SK-N-SH treated with all-trans-retinoic acid at 6 μM for 48 hours (cell line): ENCODE measurements at regions not wholly inside any gene's neighbourhood (a gene's known extent, or its start where the extent isn't known, plus 50 kb on each side); places are given as distances from the start of the nearest gene placed in this dataset.

ENCODE experiments used
- BACH2 ChIP-seq: fragments of 250-450 bp; sonication (Bioruptor Pico); IDR thresholded peaks from 2 replicates; pipeline ENCODE4 v1.9.0; 2021; ENCODE audit warnings: mild to moderate bottlenecking, borderline replicate concordance
- ISL1 ChIP-seq: fragments of 250-450 bp; sonication (Bioruptor Pico); IDR thresholded peaks from 2 replicates; pipeline ENCODE4 v2.1.2; 2022; ENCODE audit warnings: mild to moderate bottlenecking, moderate library complexity
- OSR1 ChIP-seq: fragments of 250-450 bp; sonication (Bioruptor Pico); IDR thresholded peaks from 2 replicates; pipeline ENCODE4 v1.8.0; 2022; ENCODE audit warnings: moderate library complexity, mild to moderate bottlenecking, inconsistent platforms
- SNAI2 ChIP-seq: fragments of 250-450 bp; sonication (Bioruptor Pico); IDR thresholded peaks from 2 replicates; pipeline ENCODE4 v1.5.0; 2020; ENCODE audit warnings: mild to moderate bottlenecking, moderate library complexity
- TOX ChIP-seq: fragments of 250-450 bp; sonication (Bioruptor Pico); IDR thresholded peaks from 2 replicates; pipeline ENCODE4 v1.8.0; 2021; ENCODE audit warnings: mild to moderate bottlenecking, moderate library complexity, borderline replicate concordance
- ZC3H10 ChIP-seq: fragments of 250-450 bp; sonication (Bioruptor Pico); IDR thresholded peaks from 2 replicates; pipeline ENCODE4 v1.5.1; 2021; ENCODE audit warnings: mild to moderate bottlenecking, moderate library complexity
- ZNF565 ChIP-seq: fragments of 450-650 bp; formaldehyde crosslinking; conservative IDR thresholded peaks from 2 replicates; pipeline ENCODE4 v1.5.0; 2020; ENCODE audit warnings: low read depth, mild to moderate bottlenecking, moderate library complexity
- ZNF8 ChIP-seq: fragments of 450-650 bp; formaldehyde crosslinking; IDR thresholded peaks from 2 replicates; pipeline ENCODE4 v1.5.0; 2020; ENCODE audit warnings: mild to moderate bottlenecking, moderate library complexity
- TF ChIP-seq, protein P1 (sequence below): fragments of 250-450 bp; sonication (Bioruptor Pico); IDR thresholded peaks from 2 replicates; pipeline ENCODE4 v1.5.0; 2020; ENCODE audit warnings: mild to moderate bottlenecking, moderate library complexity

DNA sequence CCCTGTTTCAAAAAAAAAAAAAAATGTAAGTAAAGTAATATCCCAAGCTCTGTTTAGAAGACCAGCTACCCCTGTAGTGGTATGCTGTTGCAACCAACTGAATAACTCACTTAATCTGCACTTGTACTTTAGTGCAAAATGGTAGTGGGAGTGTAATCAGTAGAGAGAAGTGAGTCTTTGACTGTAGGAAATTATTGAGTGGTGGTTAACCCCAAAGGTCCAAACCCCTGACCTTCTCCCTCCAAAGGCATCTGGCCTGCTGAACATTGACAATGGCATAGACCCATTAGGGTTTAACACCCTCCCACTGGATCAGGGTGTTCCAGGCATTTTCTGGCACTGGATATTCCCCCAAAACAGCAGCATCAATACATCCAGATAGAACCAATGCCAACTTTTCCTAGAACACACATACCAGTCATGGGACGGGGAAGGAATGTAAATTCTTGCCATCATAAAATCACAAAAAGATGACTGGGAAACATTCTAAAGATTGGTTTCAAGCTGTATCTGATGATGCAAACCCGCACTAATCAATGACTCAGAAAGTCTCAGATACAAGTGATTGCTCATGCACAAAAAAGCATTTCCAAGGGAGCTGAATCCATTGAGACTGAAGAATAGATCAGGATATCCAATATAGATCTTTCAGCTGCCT, 110.3 kb downstream of the MRPL39 start:
- no peak for TF ChIP-seq BACH2
- no peak for TF ChIP-seq ISL1 (CRISPR knock-in tag)
- no peak for TF ChIP-seq ZNF565 (CRISPR knock-in tag)
- TF ChIP-seq OSR1 (CRISPR knock-in tag): no peak
- TF ChIP-seq TOX (CRISPR knock-in tag): no peak
- TF ChIP-seq ZNF8 (CRISPR knock-in tag): no peak
- no peak for TF ChIP-seq SNAI2
- TF ChIP-seq ZC3H10 (CRISPR knock-in tag): no peak
- TF ChIP-seq, protein P1, sequence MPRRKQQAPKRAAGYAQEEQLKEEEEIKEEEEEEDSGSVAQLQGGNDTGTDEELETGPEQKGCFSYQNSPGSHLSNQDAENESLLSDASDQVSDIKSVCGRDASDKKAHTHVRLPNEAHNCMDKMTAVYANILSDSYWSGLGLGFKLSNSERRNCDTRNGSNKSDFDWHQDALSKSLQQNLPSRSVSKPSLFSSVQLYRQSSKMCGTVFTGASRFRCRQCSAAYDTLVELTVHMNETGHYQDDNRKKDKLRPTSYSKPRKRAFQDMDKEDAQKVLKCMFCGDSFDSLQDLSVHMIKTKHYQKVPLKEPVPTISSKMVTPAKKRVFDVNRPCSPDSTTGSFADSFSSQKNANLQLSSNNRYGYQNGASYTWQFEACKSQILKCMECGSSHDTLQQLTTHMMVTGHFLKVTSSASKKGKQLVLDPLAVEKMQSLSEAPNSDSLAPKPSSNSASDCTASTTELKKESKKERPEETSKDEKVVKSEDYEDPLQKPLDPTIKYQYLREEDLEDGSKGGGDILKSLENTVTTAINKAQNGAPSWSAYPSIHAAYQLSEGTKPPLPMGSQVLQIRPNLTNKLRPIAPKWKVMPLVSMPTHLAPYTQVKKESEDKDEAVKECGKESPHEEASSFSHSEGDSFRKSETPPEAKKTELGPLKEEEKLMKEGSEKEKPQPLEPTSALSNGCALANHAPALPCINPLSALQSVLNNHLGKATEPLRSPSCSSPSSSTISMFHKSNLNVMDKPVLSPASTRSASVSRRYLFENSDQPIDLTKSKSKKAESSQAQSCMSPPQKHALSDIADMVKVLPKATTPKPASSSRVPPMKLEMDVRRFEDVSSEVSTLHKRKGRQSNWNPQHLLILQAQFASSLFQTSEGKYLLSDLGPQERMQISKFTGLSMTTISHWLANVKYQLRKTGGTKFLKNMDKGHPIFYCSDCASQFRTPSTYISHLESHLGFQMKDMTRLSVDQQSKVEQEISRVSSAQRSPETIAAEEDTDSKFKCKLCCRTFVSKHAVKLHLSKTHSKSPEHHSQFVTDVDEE (CRISPR knock-in tag): no peak
